Endometrial microvascular endothelial cells (primary cell): ENCODE measurements at regions not wholly inside any gene's neighbourhood (a gene's known extent, or its start where the extent isn't known, plus 50 kb on each side); places are given as distances from the start of the nearest gene placed in this dataset.

Experiments used
- in situ Hi-C: cut with HindIII; loops from 2 replicates; pipeline ENCODE4 v1.10.0; 2017; ENCODE audit warnings: low sequenced_read_pairs, low pct_unique_long_range_greater_than_20kb; ENCODE audit errors: inconsistent ontology term

GRCh38 chr15:36527235-36528162 is 51.9 kb upstream of the CDIN1 start:
- in situ Hi-C loops, result no loop called here

GRCh38 chr15:36529296-36530011 is 50.0 kb upstream of the CDIN1 start:
- in situ Hi-C loops, result no loop called here
